Panc1 (cell line): ENCODE measurements at regions not wholly inside any gene's neighbourhood (a gene's known extent, or its start where the extent isn't known, plus 50 kb on each side); places are given as distances from the start of the nearest gene placed in this dataset.

Experiments used
- CTCF ChIP-seq: fragments of 450-650 bp; IDR thresholded peaks from 2 replicates; pipeline ENCODE4 v1.5.1; 2017; ENCODE audit warnings: mild to moderate bottlenecking
- POLR2AphosphoS5 ChIP-seq: IDR thresholded peaks from 2 replicates; pipeline ENCODE4 v1.6.1; 2012; ENCODE audit warnings: mild to moderate bottlenecking, low read depth, low read length, moderate library complexity
- REST ChIP-seq, 2 experiments: IDR thresholded peaks; 2 replicates each; pipeline ENCODE4 v1.6.1; 2011 to 2012; ENCODE audit warnings: low read depth in 2 of 2, control low read depth in 1 of 2, low read length in 1 of 2, mild to moderate bottlenecking in 1 of 2, moderate library complexity in 1 of 2; ENCODE audit not compliant: insufficient read depth in 1 of 2
- SIN3A ChIP-seq: IDR thresholded peaks from 2 replicates; pipeline ENCODE4 v1.6.1; 2012; ENCODE audit warnings: low read depth, mild to moderate bottlenecking, low read length, moderate library complexity, borderline replicate concordance; ENCODE audit not compliant: insufficient read depth

GRCh38 chr11:70924108-70924507, 328.3 kb downstream of the SHANK2 start:
- TF ChIP-seq SIN3A: no peak
- no peak for TF ChIP-seq CTCF
- no peak for TF ChIP-seq POLR2AphosphoS5
- no peak for TF ChIP-seq REST (IDR thresholded peaks at IDR 0.05; ENCODE audit: insufficient read depth in 1 of 2, low read depth in 2 of 2, low read length in 1 of 2)
